Iris pigment epithelial cell (primary cell): ENCODE measurements at regions not wholly inside any gene's neighbourhood (a gene's known extent, or its start where the extent isn't known, plus 50 kb on each side); places are given as distances from the start of the nearest gene placed in this dataset.
A peak's percentile ranks its signal among the peaks of the same experiment; 100 is the strongest.

Source experiments
- DNase-seq: peaks from one replicate; pipeline ENCODE4 v3.0.0-alpha.2; 2011; ENCODE audit warnings: low read depth

- DNase-seq, result no peak
These were observed 181.9 kb downstream of the NUAK1 start for GRCh38 chr12:105956662-105957457.

DNA sequence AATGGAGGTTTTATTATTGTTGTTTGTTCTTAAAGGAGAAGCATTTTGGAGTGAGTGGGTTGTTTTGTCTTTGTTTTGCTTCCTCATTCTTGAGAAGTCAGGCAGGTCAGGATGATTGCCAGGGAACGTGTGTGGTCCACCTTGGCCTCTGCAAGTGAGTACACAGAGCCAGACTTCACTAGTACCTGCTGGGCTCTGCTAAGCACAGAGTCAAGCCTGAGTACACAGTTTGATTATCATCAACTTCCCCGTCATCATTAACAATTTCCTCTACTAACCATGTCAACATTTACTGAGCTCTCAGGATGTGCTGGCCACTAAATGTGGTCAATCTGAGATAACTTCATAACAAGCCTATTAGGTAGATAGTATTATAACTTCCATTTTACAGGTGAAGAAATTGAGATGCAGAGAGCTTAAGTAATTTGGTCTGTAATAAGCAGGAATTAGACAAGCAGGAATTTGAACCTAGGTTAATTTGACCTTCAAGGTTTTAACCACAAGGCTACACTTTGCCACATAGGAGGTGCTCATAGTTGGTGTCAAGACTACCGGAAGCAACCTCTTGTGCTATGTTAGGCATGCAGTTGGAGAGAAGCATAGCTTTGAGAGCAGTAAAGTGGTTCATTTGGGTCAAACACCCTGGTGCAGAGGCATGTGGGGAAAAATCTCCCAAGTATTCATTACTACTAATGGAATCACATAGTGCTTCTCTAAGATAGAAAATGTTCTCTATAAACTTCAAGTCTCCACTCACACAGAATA is 178.3 kb downstream of the NUAK1 start:
- DNase-seq, result peak; percentile 63

DNA sequence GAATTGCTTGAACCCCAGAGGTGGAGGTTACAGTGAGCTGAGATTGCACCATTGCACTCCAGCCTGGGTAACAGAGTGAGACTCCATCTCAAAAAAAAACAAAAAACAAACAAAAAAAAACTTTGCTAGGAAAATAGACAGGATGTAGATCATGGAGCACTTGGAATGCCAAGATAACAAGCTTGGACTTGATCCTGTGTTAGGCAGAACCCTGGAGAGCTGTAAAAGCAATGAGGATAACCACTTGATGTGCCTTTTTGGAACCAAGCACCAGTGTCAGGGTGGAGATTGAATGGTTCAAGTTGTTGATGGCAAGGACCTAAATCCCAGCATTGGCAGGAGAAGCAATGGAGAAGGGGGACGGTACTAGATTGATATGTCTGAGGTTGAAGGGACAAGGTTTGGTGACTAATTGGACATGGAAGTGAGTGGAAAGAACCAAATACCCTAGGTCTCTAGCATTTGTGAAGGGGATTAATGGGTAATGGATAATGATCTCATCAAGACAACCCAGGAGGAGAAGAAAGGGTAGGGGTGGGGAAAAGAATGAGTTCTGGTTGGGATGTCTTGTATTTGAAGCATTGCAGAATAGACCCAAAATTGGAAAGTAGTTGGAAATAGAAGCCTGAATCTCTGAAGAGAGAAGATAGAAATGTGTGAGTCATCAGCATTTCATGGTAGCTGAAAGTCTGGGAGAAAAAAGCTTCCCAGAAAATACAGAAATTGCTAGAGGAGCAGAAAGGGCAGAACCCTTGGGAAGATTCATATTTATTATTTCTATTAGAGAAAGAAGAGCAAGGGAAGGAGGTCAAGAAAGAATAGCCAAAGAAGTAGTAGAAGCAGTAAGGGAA is 176.7 kb downstream of the NUAK1 start:
- peak; percentile 27 for DNase-seq

GRCh38 chr12:105967038-105967776 is 171.5 kb downstream of the NUAK1 start:
- DNase-seq, result peak; percentile 71

DNA sequence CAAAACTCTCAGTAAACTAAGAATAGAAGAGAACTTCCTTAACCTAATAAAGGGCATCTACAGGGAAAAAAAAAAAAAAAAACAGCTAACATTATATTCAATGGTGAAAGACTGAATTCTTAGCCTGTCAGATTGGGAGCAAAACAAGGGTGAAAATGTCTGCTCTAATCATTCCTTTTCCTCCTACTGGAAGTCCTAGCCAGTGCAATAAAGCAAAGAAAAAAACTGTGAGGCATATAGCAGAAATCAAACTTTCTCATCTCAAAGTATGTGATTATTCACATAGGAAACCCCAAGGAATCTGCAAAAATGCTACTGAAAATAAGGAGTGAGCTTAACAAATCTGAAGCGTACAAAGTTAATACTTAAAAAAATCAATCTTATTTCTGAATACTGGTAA is 170.7 kb downstream of the NUAK1 start:
- DNase-seq, result peak; percentile 34

GRCh38 chr12:105970885-105971284 is 167.9 kb downstream of the NUAK1 start:
- DNase-seq, result no peak

DNA sequence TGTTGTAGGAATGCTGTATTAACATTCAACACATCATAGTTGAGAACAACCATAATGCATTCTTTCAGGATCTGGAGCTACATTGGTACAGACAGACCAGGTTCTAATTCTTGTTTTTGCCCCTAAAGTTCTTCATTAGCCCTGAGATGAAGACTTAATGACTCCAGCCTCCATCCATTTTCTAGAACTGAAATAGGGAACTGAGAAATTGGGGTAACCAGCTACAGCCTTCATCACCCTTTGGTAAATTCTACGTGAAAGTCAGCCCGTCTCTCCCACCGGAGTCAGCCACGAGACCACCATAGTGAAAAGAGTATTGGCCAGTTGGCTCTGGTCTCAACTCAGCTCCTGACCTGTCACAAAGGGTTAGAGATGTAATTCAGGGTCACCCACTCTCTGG is 164.0 kb downstream of the NUAK1 start:
- no peak for DNase-seq

DNA sequence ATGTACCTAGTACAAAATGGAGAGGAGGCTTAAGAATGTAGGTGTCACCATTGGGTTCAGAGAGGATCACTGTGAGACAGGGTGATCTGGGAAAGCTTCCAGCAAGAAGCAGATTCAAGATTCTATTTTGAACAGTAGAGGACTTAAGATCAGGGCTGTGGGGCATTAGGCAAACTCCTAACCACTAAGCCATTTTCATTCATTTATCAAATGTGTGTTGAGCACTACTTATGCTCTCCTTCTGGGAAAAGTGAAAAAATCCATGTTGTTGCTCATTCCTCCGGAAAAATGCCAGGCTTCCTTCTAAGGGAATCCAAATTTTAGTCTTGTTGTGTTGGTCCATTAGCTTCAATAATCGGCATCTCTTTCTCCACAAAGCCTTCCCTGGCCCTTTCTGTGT is 163.4 kb downstream of the NUAK1 start:
- DNase-seq, result no peak

DNA sequence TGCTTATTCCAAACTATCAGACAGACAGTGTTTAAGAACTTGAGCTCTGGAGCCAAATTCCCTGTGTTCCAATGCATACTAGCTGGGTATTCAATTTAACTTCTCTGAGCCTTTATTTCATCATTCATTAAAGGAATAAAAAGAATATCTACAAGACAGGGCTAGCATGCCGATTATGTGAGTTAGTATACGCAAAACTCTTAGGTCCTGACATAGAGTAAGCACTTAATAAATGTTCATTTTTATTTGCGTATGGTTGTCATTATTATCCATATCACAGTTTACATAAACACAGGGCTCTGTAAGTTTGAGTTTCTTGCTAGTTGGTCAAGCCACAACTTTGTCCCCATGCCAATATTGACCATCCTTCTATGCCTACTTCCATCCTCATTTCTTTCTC is 161.5 kb downstream of the NUAK1 start:
- DNase-seq, result peak; percentile 47

DNA sequence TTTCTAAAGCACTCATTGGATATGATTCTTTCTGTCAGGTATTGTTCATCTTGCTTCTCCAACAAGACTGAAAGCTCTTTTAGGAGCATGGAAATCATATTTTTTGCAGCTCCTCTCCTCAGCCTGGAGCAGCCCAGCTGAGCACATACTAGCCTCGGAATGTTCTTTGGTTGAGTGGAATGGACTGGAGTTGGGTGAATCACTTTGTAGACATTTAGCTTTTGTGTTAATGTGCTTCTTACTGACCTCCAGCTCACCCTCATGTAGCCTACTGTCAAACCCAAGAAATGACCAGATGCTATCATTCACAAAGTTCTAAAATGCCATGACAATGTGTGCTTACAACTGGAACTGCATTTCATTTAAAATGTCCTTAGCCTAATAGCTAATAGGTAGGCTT is 161.1 kb downstream of the NUAK1 start:
- peak; percentile 97 for DNase-seq

- peak; percentile 31 for DNase-seq
These were observed 160.5 kb downstream of the NUAK1 start for GRCh38 chr12:105978276-105978675.

- DNase-seq, result peak; percentile 66
These were observed 160.1 kb downstream of the NUAK1 start for GRCh38 chr12:105978686-105979085.

GRCh38 chr12:105980085-105980484 is 158.7 kb downstream of the NUAK1 start:
- DNase-seq, result no peak

DNA sequence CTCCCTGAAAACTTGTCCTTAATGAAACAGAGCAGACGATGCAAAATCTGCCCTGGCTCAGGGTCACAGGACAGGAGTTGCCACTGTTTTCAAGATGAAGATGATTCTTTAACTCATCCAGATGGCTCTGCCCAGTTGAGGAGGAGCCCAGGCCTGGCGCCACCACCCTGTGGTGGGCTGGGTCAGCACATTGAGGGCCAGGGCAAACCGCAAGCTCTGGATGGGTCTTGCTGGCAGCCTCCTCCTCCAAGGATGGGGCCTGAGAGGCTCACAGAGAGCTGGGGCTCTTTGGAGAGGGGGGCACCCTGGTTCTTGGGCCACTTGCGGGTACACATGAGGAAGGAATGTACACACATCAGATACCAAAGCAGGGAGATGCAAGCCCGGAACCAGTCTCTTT is 158.2 kb downstream of the NUAK1 start:
- DNase-seq, result no peak

- DNase-seq, result no peak
These were observed 156.7 kb downstream of the NUAK1 start for GRCh38 chr12:105982022-105982421.

DNA sequence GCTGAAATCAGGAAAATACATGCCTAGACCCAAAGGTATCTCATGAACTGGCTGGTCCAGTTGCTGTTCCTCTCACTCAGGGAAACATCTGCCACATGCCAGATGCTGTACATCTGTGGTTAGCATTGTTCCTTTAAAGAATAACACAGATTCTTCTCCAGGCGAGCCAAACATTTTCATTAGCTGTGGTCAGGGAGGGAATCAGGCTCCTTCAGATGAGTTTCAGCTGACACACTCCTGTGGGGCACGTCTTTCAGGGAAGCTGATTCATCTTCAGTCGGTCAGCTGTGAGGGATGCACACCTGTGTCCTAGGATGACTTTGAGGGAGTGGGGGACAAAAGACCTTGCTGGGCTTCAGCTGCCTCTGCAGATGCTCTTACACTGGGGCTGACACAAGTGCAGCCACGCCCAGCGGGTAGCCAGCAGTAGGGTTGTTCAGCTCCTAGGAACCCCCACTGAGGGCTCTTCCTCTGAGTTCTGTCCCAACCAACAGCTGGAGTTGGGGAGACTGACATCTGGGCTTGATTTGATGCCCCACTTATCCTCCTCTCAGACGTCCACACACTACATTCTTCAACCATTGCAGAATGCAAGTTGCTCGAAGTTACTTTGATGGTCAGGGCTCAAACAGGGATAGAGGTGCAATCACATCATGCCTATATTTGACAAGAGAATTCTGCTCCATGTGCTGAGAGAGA is 155.0 kb downstream of the NUAK1 start:
- DNase-seq, result peak; percentile 90

DNA sequence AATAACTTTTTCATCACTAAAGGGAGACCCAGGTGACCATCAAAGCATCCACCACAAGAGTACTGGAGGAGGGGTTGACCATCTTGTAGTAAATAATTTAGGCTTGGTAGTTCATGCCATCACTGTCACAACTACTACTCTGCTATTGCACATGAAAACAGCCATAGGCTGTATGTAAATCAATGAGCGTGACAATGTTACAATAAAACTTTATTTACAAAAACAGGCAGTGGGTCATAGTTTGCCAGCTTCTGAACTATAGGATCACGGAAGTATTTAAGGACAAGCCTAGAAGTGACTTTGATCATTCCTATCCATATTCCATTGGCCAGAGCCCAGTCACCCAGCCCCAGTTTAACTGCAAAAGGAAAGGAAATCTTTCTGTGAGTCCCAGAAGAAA is 153.4 kb downstream of the NUAK1 start:
- DNase-seq, result no peak

- DNase-seq, result peak; percentile 96
These were observed 151.7 kb downstream of the NUAK1 start for GRCh38 chr12:105986779-105987684.

- no peak for DNase-seq
These were observed 151.1 kb downstream of the NUAK1 start for GRCh38 chr12:105987685-105988035.
